Esophagus squamous epithelium (tissue), 4 donors: ENCODE measurements at regions not wholly inside any gene's neighbourhood (a gene's known extent, or its start where the extent isn't known, plus 50 kb on each side); places are given as distances from the start of the nearest gene placed in this dataset.

ENCODE experiments used
- CTCF ChIP-seq, 6 experiments: fragments of 450-650 bp in 4 of 6; fragments of 200-600 bp in 2 of 6; sonication (generic) in 2 of 6; IDR thresholded peaks; one replicate each; pipeline ENCODE4 v1.5.1; 2016 to 2019; ENCODE audit warnings: antibody characterized with exemption in 6 of 6, mild to moderate bottlenecking in 4 of 6, moderate library complexity in 4 of 6
- POLR2A ChIP-seq, 4 donors: fragments of 450-650 bp; IDR thresholded peaks; one replicate each; pipeline ENCODE4 v1.6.1; 2017; ENCODE audit warnings: antibody characterized with exemption in 4 of 4, mild to moderate bottlenecking in 4 of 4, moderate library complexity in 3 of 4

- TF ChIP-seq CTCF (IDR thresholded peaks at IDR 0.05) (no peak), POLR2A (IDR thresholded peaks at IDR 0.05) (no peak)
Measured at GRCh38 chr7:9657257-9657656, 1223.8 kb downstream of the NXPH1 start.
